ENCODE measurements at regions not wholly inside any gene's neighbourhood (a gene's known extent, or its start where the extent isn't known, plus 50 kb on each side); places are given as distances from the start of the nearest gene placed in this dataset.
"Not testable (repeated sequence)": the region's sequence is repeated elsewhere in the genome, so short reads cannot be mapped to it uniquely, and the experiment has no call there.

- H3K4me3 ChIP-seq (ENCODE audit: low read length) = no peak overlapping the region
- no peak for DNase-seq (ENCODE audit: low read depth)
- TF ChIP-seq, protein P1, sequence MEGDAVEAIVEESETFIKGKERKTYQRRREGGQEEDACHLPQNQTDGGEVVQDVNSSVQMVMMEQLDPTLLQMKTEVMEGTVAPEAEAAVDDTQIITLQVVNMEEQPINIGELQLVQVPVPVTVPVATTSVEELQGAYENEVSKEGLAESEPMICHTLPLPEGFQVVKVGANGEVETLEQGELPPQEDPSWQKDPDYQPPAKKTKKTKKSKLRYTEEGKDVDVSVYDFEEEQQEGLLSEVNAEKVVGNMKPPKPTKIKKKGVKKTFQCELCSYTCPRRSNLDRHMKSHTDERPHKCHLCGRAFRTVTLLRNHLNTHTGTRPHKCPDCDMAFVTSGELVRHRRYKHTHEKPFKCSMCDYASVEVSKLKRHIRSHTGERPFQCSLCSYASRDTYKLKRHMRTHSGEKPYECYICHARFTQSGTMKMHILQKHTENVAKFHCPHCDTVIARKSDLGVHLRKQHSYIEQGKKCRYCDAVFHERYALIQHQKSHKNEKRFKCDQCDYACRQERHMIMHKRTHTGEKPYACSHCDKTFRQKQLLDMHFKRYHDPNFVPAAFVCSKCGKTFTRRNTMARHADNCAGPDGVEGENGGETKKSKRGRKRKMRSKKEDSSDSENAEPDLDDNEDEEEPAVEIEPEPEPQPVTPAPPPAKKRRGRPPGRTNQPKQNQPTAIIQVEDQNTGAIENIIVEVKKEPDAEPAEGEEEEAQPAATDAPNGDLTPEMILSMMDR (conservative IDR thresholded peaks at IDR 0.05; ENCODE audit: low read depth, low read length) = no peak
These were observed 70.7 kb downstream of the CETN3 start for GRCh38 chr5:90338712-90339372.

GRCh38 chr5:90337449-90338052 is 72.0 kb downstream of the CETN3 start:
- no peak overlapping the region for H3K4me3 ChIP-seq (ENCODE audit: low read length)
- DNase-seq (ENCODE audit: low read depth) = no peak
- TF ChIP-seq, protein P1 (conservative IDR thresholded peaks at IDR 0.05; ENCODE audit: low read depth, low read length) = no peak

- TF ChIP-seq, protein P1 (conservative IDR thresholded peaks at IDR 0.05; ENCODE audit: low read depth, low read length) = no peak
- H3K4me3 ChIP-seq (ENCODE audit: low read length) = no peak overlapping the region
- no peak for DNase-seq (ENCODE audit: low read depth)
These were observed 72.8 kb downstream of the CETN3 start for GRCh38 chr5:90336752-90337151.

DNA sequence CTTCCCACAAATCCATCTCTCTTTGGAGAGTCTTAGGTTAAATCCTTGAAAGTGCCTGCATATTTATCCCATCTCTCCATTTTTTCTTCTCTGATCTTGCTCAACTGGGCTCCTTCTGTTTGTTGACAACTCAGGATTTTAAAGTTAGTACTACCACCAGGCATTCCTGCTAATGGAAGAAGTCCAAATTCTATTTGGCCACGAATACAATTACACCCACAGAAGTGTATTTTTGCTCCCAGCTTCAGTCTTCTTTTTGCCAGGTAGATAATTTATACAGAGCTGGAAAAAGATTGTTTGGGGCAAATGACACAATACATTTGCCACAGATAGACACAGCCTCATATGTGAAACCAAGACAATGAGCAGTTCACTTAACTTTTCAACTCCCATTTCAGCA is 74.8 kb downstream of the CETN3 start:
- DNase-seq (ENCODE audit: low read depth) = no peak
- TF ChIP-seq, protein P1 (conservative IDR thresholded peaks at IDR 0.05; ENCODE audit: low read depth, low read length) = no peak
- H3K4me3 ChIP-seq (ENCODE audit: low read length) = no peak overlapping the region

DNA sequence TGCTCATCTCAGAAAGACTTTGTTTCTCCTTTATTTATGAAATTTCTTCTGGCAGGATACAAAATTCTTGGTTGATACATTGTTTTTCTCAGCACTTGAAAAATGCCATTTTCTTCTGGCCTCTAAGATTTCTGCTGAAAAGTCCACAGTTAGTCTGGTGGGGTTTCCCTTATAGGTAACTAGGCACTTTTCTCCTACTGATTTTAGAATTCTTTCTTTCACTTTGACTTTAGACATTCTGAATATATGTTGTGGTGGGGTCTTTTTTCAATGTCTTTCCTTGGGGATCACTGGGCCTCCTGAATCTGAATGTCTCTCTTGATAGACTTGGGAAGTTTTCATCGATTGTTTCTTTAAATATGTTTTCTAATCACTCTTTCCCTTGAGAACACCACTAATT is 79.6 kb downstream of the CETN3 start:
- no peak overlapping the region for H3K4me3 ChIP-seq (ENCODE audit: low read length)
- TF ChIP-seq, protein P1 (conservative IDR thresholded peaks at IDR 0.05; ENCODE audit: low read depth, low read length) = no peak
- no peak for DNase-seq (ENCODE audit: low read depth)

DNA sequence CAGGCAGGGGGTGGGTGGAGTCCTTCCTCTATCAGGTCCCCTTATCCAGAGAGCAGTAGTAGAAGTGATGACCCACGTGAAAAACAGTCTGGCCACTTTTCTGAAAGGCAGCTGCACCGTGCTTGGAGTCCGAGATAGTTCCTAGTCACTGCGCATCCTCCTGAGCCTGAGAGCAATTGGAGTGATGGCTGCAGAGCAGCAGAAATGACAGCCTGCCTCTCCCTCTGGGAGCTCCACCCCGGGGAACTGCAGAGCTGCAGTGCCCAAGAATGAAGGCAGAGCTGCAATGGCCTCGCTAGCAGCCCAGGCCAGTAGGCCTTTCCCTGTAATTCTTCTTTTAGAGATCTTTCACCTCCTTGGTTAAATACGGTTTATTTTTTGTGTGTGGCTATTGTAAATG is 82.6 kb downstream of the CETN3 start:
- TF ChIP-seq, protein P1 (conservative IDR thresholded peaks at IDR 0.05; ENCODE audit: low read depth, low read length) = no peak
- no peak for DNase-seq (ENCODE audit: low read depth)
- no peak overlapping the region for H3K4me3 ChIP-seq (ENCODE audit: low read length)

DNA sequence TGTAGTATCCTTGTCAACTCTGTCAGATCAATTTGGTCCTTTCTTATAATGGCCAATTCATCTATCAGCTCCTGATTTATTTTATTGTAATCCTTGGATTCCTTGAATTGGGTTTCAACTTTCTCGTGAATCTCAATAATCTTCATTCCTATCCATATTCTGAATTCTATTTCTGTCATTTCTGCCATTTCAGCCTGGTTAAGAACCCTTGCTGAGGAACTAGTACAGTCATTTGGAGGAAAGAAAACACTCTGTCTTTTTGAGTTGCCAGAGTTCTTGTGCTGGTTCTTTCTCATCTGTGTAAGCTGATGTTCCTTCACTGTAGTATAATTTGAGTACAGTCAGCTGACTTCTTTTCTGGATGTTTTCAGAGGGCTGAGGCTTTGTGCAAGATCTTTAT is 84.5 kb downstream of the CETN3 start:
- H3K4me3 ChIP-seq (ENCODE audit: low read length) = no peak overlapping the region
- DNase-seq (ENCODE audit: low read depth) = no peak
- TF ChIP-seq, protein P1 (conservative IDR thresholded peaks at IDR 0.05; ENCODE audit: low read depth, low read length) = no peak

DNA sequence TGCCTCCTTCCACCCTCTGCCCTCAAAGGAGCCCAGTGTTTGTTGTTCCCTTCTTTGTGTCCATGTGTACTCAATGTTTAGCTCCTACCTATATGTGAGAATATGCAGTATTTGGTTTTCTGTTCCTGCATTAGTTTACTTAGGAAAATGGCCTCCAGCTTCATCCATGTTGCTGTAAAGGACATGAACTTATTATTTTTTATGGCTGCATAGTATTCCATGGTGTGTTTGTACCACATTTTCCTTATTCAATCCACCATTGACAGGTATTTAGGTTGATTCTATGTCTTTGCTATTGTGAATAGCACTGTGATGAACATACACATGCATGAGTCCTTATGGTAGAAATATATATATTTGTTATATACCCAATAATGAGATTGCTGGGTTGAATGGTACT is 89.2 kb downstream of the CETN3 start:
- not testable (repeated sequence) for H3K4me3 ChIP-seq (ENCODE audit: low read length); DNase-seq (ENCODE audit: low read depth)

Data from retinal pigment epithelial cell (primary cell).